LNCaP clone FGC (cell line): ENCODE measurements at regions not wholly inside any gene's neighbourhood (a gene's known extent, or its start where the extent isn't known, plus 50 kb on each side); places are given as distances from the start of the nearest gene placed in this dataset.
"Not testable (repeated sequence)": the region's sequence is repeated elsewhere in the genome, so short reads cannot be mapped to it uniquely, and the experiment has no call there.

Experiments used
- DNase-seq: peaks from one replicate; pipeline ENCODE4 v3.0.0-alpha.2; 2011; ENCODE audit warnings: low read depth
- H3K4me3 ChIP-seq: 2 replicates; pipeline ENCODE4 v1.5.1; 2011; ENCODE audit warnings: mild to moderate bottlenecking, low read depth, low read length, control low read depth
- TF ChIP-seq, protein P1 (sequence below): IDR thresholded peaks from 2 replicates; pipeline ENCODE4 v1.5.1; 2012; ENCODE audit warnings: mild to moderate bottlenecking; ENCODE audit not compliant: control insufficient read depth, insufficient read depth; ENCODE audit errors: extremely low read depth

DNA sequence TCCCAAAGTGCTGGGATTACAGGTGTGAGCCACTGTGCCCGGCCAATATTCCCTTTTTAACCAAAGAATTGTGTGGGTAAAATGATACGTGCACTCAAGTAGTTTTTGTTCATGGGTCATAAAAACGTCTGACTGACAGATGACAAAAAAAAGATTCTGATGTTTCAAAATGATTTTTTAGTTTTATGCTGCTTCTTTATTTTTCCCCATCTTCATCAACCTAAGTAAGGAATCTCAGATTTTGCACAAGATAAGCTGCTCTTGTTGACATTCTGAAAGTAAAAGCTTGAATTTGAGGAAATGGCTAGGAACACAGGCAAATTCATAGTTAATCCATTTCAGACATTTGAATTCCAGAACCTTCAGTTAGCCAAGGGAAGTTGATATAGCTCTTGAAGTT, 526.1 kb upstream of the NRP1 start:
- TF ChIP-seq, protein P1, sequence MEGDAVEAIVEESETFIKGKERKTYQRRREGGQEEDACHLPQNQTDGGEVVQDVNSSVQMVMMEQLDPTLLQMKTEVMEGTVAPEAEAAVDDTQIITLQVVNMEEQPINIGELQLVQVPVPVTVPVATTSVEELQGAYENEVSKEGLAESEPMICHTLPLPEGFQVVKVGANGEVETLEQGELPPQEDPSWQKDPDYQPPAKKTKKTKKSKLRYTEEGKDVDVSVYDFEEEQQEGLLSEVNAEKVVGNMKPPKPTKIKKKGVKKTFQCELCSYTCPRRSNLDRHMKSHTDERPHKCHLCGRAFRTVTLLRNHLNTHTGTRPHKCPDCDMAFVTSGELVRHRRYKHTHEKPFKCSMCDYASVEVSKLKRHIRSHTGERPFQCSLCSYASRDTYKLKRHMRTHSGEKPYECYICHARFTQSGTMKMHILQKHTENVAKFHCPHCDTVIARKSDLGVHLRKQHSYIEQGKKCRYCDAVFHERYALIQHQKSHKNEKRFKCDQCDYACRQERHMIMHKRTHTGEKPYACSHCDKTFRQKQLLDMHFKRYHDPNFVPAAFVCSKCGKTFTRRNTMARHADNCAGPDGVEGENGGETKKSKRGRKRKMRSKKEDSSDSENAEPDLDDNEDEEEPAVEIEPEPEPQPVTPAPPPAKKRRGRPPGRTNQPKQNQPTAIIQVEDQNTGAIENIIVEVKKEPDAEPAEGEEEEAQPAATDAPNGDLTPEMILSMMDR, result no peak
- H3K4me3 ChIP-seq, result no peak overlapping the region
- DNase-seq, result no peak

DNA sequence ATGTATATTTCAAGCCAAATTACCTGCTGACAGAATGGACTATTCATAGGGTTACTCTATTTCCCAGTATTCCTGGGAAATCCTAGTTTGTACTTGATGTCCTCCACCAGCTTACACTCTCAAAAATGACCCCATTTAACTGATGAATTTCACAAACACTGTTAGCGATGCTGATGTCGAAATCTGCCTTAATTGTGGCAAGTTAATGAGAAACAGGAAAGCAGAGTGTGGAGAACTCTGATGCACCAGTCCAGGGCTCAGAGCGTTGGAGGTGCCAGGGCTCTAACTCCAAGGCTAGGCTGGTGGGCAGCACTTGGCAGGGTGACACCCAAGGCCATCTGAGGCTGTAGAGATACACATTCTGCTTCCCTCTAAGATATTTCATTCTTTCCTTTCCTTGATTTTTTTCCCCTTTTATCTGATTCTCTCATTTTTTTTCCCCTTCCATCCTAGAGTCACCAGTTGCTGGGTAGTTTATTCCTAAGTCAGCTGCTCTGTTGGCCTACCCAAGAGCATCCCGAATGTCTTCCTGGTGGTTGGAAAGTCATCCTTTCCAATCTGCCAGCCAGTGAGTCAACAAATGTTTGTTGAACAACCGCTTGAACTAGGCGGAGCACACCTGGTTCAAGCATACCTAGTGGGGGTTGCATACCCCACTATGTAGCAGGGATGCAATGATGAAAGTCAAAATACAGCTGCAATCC, 525.0 kb upstream of the NRP1 start:
- DNase-seq, result no peak
- TF ChIP-seq, protein P1, result no peak
- no peak overlapping the region for H3K4me3 ChIP-seq

DNA sequence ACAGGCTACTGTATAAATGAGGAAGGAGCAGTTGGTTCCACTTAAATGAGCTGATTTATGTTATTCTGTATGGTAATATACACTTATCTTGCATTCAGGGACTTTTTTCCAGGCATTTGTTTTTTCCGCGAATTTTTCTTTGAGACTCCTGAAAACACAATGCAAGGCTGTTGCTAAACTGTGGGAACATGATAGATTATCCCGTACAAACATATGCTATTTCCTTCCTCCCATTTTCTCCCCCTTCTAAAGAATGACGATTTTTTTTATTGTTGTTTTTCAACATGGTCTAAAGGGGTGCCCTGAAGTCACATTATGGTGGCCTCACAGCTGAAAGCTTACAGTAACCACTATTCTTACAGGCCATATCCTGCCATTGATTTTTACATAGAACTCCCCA, 523.9 kb upstream of the NRP1 start:
- TF ChIP-seq, protein P1, result no peak
- DNase-seq, result no peak
- no peak overlapping the region for H3K4me3 ChIP-seq

DNA sequence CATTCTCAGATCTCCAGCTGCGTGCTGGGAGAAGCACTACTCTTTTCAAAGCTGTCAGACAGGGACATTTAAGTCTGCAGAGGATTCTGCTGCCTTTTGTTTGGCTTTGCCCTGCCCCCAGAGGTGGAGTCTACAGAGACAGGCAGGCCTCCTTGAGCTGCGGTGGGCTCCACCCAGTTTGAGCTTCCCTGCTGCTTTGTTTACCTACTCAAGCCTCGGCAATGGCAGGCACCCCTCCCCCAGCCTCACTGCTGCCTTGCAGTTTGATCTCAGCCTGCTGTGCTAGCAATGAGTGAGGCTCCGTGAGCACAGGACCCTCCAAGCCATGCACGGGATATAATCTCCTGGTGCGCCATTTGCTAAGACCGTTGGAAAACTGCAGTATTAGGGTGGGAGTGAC, 518.8 kb upstream of the NRP1 start:
- H3K4me3 ChIP-seq, DNase-seq: not testable (repeated sequence)

DNA sequence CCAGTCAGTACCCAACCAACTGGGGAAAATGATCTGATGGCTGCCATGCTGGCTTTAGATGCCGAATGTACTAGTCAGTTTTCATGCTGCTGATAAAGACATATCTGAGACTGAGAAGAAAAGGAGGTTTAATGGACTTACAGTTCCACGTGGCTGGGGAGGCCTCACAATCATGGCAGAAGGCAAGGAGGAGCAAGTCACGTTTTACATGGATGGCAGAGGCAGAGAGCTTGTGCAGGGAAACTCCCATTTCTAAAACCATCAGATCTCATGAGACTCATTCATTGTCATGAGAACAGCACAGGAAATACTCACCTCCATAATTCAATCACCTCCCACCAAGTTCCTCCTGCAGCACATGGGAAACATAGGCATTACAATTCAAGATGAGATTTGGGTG, 508.9 kb upstream of the NRP1 start:
- no peak overlapping the region for H3K4me3 ChIP-seq
- no peak for DNase-seq
- TF ChIP-seq, protein P1, result no peak

DNA sequence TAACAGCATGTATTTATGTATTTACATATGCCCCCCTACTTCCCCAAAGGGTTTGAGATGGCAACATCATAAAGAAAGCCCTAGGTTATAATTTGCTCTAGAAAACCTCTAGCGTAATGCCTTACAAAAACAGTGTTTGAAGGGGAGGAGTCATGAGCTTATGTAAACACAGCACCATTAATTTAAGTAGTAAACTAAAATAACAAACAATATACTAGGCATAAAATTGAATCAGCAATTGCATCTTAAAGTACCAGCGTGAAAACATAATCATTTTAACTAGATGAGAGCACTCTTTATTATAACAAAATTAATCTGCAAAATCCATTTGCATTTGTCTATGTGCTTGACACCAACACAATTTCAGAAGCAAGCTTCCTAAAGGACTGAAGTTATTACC, 507.2 kb upstream of the NRP1 start:
- no peak overlapping the region for H3K4me3 ChIP-seq
- no peak for DNase-seq
- TF ChIP-seq, protein P1, result no peak

DNA sequence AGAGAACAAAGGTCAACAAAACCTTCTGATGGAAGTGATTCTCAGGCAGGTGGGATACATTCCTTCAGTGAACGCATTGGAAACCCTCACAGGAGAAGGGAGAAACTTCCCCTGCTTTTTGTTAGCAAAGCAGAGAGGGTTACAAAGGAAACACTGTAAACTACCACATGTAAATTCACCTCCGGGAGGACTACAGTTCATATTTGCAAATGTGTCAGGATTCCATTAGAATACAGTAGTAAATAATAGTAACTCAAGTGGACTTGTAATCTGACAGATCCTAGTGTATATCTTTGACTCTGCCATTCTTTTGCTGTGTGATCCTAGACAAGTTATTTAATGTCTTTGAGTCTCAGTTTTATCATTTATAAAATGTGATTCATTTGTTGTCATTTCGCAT, 504.3 kb upstream of the NRP1 start:
- DNase-seq, result no peak
- TF ChIP-seq, protein P1, result no peak
- H3K4me3 ChIP-seq, result no peak overlapping the region
